ENCODE measurements at regions not wholly inside any gene's neighbourhood (a gene's known extent, or its start where the extent isn't known, plus 50 kb on each side); places are given as distances from the start of the nearest gene placed in this dataset.
"Not testable (repeated sequence)": the region's sequence is repeated elsewhere in the genome, so short reads cannot be mapped to it uniquely, and the experiment has no call there.

DNA sequence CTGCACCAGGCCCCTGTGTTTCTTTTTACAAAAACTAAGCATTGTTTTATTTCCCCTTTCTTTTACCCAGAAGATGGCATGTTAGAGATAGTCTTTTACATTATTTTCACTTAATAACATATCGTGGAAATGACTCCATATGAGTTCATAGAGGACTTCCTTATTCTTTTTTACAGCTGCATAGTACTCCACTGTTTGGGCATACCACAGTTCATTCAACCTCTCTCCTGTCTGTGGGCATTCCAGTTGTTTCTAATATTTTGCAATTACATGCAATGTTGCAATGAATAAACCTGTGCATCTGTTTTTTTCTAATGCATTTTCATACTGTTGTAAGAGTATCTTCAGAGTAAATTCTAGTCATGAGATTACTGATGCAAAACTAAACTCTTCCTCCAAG, 173.2 kb upstream of the ZNF469 start:
- H2BK12ac ChIP-seq (ENCODE audit: low read length); DNase-seq (ENCODE audit: low spot score); H3K4me1 ChIP-seq (ENCODE audit: control insufficient read depth in 2 of 2, insufficient read depth in 1 of 2, low read depth in 1 of 2, low read length in 2 of 2); H3K9ac ChIP-seq (ENCODE audit: low read depth, low read length, poor library complexity); H3K79me1 ChIP-seq (ENCODE audit: low read depth, low read length); H2BK15ac ChIP-seq (ENCODE audit: low read length); H2AFZ ChIP-seq (ENCODE audit: low read length); H3K36me3 ChIP-seq (replicated peaks in 1 of 2; ENCODE audit: control insufficient read depth in 2 of 2, insufficient read depth in 2 of 2, low read length in 2 of 2); H3K14ac ChIP-seq (ENCODE audit: low read length); H4K8ac ChIP-seq (ENCODE audit: low read depth, low read length); H3K4ac ChIP-seq (ENCODE audit: low read length); H3K4me3 ChIP-seq (ENCODE audit: low read length in 2 of 2); H3K18ac ChIP-seq (ENCODE audit: low read length); H4K91ac ChIP-seq (ENCODE audit: low read depth, low read length, poor library complexity); H2AK5ac ChIP-seq (ENCODE audit: low read depth, low read length); H3K9me3 ChIP-seq (replicated peaks in 1 of 2; ENCODE audit: control insufficient read depth in 2 of 2, insufficient read depth in 1 of 2, low read depth in 1 of 2, low read length in 2 of 2); H2BK5ac ChIP-seq (ENCODE audit: low read length); H3K23ac ChIP-seq (ENCODE audit: low read depth, low read length, poor library complexity); H3K27ac ChIP-seq (replicated peaks; ENCODE audit: low read length); H2BK120ac ChIP-seq (ENCODE audit: low read depth, low read length); H3K27me3 ChIP-seq (ENCODE audit: control insufficient read depth in 3 of 3, insufficient read depth in 3 of 3, low read depth in 1 of 3, low read length in 3 of 3); H3K4me2 ChIP-seq (ENCODE audit: insufficient read depth, low read length, poor library complexity, severe bottlenecking): not testable (repeated sequence)
- no CpG with 5 or more reads among the region's 1 CpG for WGBS, 2 donors (ENCODE audit: extremely low coverage in 2 of 2, insufficient read length in 2 of 2, insufficient replicate concordance in 1 of 2)

GRCh38 chr16:88213937-88214336, 168.8 kb upstream of the ZNF469 start:
- not testable (repeated sequence) for H4K8ac ChIP-seq (ENCODE audit: low read depth, low read length); H2BK120ac ChIP-seq (ENCODE audit: low read depth, low read length); H2BK5ac ChIP-seq (ENCODE audit: low read length); H3K4me3 ChIP-seq (ENCODE audit: low read length in 2 of 2); H3K4me1 ChIP-seq (ENCODE audit: control insufficient read depth in 2 of 2, insufficient read depth in 1 of 2, low read depth in 1 of 2, low read length in 2 of 2); H2BK15ac ChIP-seq (ENCODE audit: low read length); H2BK12ac ChIP-seq (ENCODE audit: low read length); H2AK5ac ChIP-seq (ENCODE audit: low read depth, low read length); H3K27ac ChIP-seq (replicated peaks; ENCODE audit: low read length); H3K14ac ChIP-seq (ENCODE audit: low read length); H4K91ac ChIP-seq (ENCODE audit: low read depth, low read length, poor library complexity); H3K27me3 ChIP-seq (ENCODE audit: control insufficient read depth in 3 of 3, insufficient read depth in 3 of 3, low read depth in 1 of 3, low read length in 3 of 3); H3K4me2 ChIP-seq (ENCODE audit: insufficient read depth, low read length, poor library complexity, severe bottlenecking); H3K79me1 ChIP-seq (ENCODE audit: low read depth, low read length); H2AFZ ChIP-seq (ENCODE audit: low read length); H3K18ac ChIP-seq (ENCODE audit: low read length); H3K4ac ChIP-seq (ENCODE audit: low read length); H3K9me3 ChIP-seq (replicated peaks in 1 of 2; ENCODE audit: control insufficient read depth in 2 of 2, insufficient read depth in 1 of 2, low read depth in 1 of 2, low read length in 2 of 2); H3K36me3 ChIP-seq (replicated peaks in 1 of 2; ENCODE audit: control insufficient read depth in 2 of 2, insufficient read depth in 2 of 2, low read length in 2 of 2); DNase-seq (ENCODE audit: low spot score); H3K23ac ChIP-seq (ENCODE audit: low read depth, low read length, poor library complexity); H3K9ac ChIP-seq (ENCODE audit: low read depth, low read length, poor library complexity)
- WGBS, 2 donors (ENCODE audit: extremely low coverage in 2 of 2, insufficient read length in 2 of 2, insufficient replicate concordance in 1 of 2): no CpG with 5 or more reads among the region's 5 CpGs

DNA sequence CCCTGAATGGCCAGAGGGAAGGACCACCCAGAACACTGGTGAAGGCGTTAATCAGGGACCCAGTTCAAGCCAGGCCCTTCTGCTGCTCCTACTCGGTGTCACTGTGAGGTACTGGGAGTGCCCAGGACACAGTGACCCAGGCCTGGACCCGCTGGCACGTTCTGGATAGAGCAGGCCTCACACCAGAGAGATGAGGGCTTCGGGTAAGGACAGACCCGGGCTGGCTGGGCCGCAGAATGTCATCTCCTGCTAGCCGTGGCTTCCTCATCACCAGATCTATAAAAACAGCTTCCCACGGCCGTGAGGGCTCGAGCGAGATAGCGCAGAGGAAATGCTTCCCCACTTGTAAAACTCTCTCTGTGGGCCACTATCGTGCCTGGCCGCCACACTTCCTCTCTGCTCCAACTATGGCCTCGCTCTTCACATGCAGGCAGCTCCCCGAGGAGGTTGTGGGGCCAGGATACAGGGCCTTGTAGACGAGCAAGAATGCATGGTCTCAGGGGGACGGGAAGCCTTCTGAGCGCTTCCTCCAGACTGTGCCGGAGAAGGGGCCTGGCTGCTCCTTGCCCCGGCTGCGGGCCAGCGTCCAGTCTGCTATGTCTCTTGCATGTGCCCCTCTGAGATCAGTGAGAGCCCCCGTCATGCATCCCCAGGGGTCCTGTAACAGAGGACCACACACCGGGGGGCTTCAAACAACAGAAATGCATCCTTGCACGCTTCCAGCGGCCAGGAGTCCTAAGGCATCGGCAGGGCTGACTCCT, 161.6 kb upstream of the ZNF469 start:
- H2BK5ac ChIP-seq (ENCODE audit: low read length); H3K4ac ChIP-seq (ENCODE audit: low read length); H3K27ac ChIP-seq (replicated peaks; ENCODE audit: low read length); DNase-seq (ENCODE audit: low spot score); H2BK12ac ChIP-seq (ENCODE audit: low read length); H2BK15ac ChIP-seq (ENCODE audit: low read length); H2BK120ac ChIP-seq (ENCODE audit: low read depth, low read length); H3K9ac ChIP-seq (ENCODE audit: low read depth, low read length, poor library complexity); H3K9me3 ChIP-seq (replicated peaks in 1 of 2; ENCODE audit: control insufficient read depth in 2 of 2, insufficient read depth in 1 of 2, low read depth in 1 of 2, low read length in 2 of 2); H2AK5ac ChIP-seq (ENCODE audit: low read depth, low read length); H3K4me2 ChIP-seq (ENCODE audit: insufficient read depth, low read length, poor library complexity, severe bottlenecking); H4K8ac ChIP-seq (ENCODE audit: low read depth, low read length); H4K91ac ChIP-seq (ENCODE audit: low read depth, low read length, poor library complexity); H3K23ac ChIP-seq (ENCODE audit: low read depth, low read length, poor library complexity); H3K79me1 ChIP-seq (ENCODE audit: low read depth, low read length); H3K4me1 ChIP-seq (ENCODE audit: control insufficient read depth in 2 of 2, insufficient read depth in 1 of 2, low read depth in 1 of 2, low read length in 2 of 2); H3K14ac ChIP-seq (ENCODE audit: low read length); H3K27me3 ChIP-seq (ENCODE audit: control insufficient read depth in 3 of 3, insufficient read depth in 3 of 3, low read depth in 1 of 3, low read length in 3 of 3); H3K36me3 ChIP-seq (replicated peaks in 1 of 2; ENCODE audit: control insufficient read depth in 2 of 2, insufficient read depth in 2 of 2, low read length in 2 of 2); H2AFZ ChIP-seq (ENCODE audit: low read length): not testable (repeated sequence)
- Histone ChIP-seq H3K4me3 (ENCODE audit: low read length in 2 of 2) (peak overlapping the region in 1 of 2 donors; percentile 50), H3K18ac (ENCODE audit: low read length) (peak overlapping the region; percentile 27)
- WGBS, 2 donors (ENCODE audit: extremely low coverage in 2 of 2, insufficient read length in 2 of 2, insufficient replicate concordance in 1 of 2): no CpG with 5 or more reads among the region's 29 CpGs

- H3K36me3 ChIP-seq (replicated peaks in 1 of 2; ENCODE audit: control insufficient read depth in 2 of 2, insufficient read depth in 2 of 2, low read length in 2 of 2); H2AFZ ChIP-seq (ENCODE audit: low read length); H2AK5ac ChIP-seq (ENCODE audit: low read depth, low read length); H3K23ac ChIP-seq (ENCODE audit: low read depth, low read length, poor library complexity); H3K9me3 ChIP-seq (replicated peaks in 1 of 2; ENCODE audit: control insufficient read depth in 2 of 2, insufficient read depth in 1 of 2, low read depth in 1 of 2, low read length in 2 of 2); H3K4me2 ChIP-seq (ENCODE audit: insufficient read depth, low read length, poor library complexity, severe bottlenecking); H3K14ac ChIP-seq (ENCODE audit: low read length); H3K79me1 ChIP-seq (ENCODE audit: low read depth, low read length); H3K18ac ChIP-seq (ENCODE audit: low read length); DNase-seq (ENCODE audit: low spot score); H3K4me1 ChIP-seq (ENCODE audit: control insufficient read depth in 2 of 2, insufficient read depth in 1 of 2, low read depth in 1 of 2, low read length in 2 of 2); H4K91ac ChIP-seq (ENCODE audit: low read depth, low read length, poor library complexity); H3K27me3 ChIP-seq (ENCODE audit: control insufficient read depth in 3 of 3, insufficient read depth in 3 of 3, low read depth in 1 of 3, low read length in 3 of 3); H2BK5ac ChIP-seq (ENCODE audit: low read length); H4K8ac ChIP-seq (ENCODE audit: low read depth, low read length); H2BK12ac ChIP-seq (ENCODE audit: low read length); H3K4me3 ChIP-seq (ENCODE audit: low read length in 2 of 2); H2BK120ac ChIP-seq (ENCODE audit: low read depth, low read length); H3K9ac ChIP-seq (ENCODE audit: low read depth, low read length, poor library complexity); H3K4ac ChIP-seq (ENCODE audit: low read length); H2BK15ac ChIP-seq (ENCODE audit: low read length); H3K27ac ChIP-seq (replicated peaks; ENCODE audit: low read length): not testable (repeated sequence)
- WGBS, 2 donors (ENCODE audit: extremely low coverage in 2 of 2, insufficient read length in 2 of 2, insufficient replicate concordance in 1 of 2): no CpG with 5 or more reads among the region's 18 CpGs
These were observed 159.1 kb upstream of the ZNF469 start for GRCh38 chr16:88223696-88224095.

Measured in neuronal stem cell (in vitro differentiated cells).